HG03520 (cell line): ENCODE measurements at regions not wholly inside any gene's neighbourhood (a gene's known extent, or its start where the extent isn't known, plus 50 kb on each side); places are given as distances from the start of the nearest gene placed in this dataset.

Experiments
- ATAC-seq: cut with Tn5 transposase; IDR thresholded peaks from one replicate; pipeline ENCODE4 v1.9.1; 2021; ENCODE audit warnings: mild to moderate bottlenecking, moderate library complexity; ENCODE audit not compliant: unreplicated experiment

DNA sequence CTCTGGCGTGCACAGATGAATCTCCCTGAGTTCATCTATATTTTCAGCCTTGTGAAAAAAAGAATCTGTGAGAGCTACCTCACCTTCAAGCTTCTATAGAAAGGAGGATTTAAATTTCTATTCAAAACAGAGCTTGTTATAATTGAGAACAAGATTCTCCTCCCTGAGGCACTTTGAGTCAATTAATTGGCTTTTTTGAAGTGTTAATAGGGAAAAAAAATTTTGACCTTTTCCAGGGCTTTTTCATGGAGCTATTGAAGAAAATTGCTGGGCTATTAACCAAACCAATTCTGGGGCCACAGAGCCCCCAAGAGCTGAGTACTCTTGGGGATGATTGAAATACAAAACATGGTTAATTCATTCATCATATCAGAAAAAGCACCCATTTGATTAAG lies 225.1 kb downstream of the CMPK2 start:
- ATAC-seq: no peak

DNA sequence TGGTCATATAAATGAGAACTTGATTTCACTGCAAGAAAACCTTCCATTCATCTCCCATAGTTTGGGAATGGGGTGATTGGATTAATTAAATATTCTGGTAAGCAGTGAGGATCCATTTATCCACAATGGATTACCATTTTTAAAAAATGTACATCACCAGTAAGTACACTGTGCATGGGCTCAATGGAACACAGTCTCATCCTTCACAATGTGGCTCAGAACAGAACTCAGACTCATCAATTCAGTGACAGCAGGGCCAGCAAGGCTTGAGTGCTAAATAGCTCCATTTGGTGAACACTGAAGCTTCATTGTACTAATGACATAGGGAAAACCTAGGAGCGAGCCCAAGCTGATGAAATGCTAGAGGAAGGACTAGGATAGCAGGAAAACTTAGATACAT lies 223.8 kb downstream of the CMPK2 start:
- ATAC-seq: no peak

GRCh38 chr2:6644261-6644660 lies 221.4 kb downstream of the CMPK2 start:
- no peak for ATAC-seq

DNA sequence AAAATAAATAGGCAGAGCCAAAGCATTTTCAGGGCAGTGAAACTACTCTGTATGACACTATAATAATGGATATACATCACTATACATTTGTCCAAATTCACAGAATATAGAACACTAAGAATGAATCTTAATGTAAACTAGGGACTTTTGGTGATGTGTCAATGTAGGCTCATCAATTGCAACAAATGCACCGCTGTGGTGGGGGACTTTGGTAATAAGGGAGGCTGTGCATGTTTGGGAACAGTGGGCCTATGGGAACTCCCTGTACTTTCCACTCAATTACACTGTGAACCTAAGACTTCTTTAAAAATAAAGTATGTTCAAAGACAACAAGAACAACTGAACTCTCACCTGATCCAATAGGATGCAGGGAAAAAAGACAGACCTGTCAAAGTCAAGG lies 220.7 kb downstream of the CMPK2 start:
- ATAC-seq: no peak

DNA sequence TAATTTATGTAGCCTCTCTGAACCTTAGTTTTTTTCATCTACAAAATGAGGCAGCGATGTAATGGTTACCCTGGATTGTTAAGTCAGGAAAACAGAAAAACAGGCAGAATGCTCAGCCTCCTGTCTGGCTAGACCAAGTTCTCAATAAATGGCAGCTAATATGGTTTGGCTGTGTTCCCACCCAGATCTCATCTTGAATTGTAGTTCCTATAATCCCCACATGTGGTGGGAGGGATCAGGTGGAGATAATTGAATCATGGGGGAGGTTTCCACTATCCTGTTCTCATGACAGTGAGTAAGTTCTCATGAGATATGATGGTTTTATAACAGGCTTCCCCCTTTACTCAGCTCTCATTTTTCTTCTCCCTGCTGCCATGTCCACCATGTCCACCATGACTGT lies 220.0 kb downstream of the CMPK2 start:
- no peak for ATAC-seq

- ATAC-seq: no peak
Measured at GRCh38 chr2:6647046-6647445, 218.7 kb downstream of the CMPK2 start.

DNA sequence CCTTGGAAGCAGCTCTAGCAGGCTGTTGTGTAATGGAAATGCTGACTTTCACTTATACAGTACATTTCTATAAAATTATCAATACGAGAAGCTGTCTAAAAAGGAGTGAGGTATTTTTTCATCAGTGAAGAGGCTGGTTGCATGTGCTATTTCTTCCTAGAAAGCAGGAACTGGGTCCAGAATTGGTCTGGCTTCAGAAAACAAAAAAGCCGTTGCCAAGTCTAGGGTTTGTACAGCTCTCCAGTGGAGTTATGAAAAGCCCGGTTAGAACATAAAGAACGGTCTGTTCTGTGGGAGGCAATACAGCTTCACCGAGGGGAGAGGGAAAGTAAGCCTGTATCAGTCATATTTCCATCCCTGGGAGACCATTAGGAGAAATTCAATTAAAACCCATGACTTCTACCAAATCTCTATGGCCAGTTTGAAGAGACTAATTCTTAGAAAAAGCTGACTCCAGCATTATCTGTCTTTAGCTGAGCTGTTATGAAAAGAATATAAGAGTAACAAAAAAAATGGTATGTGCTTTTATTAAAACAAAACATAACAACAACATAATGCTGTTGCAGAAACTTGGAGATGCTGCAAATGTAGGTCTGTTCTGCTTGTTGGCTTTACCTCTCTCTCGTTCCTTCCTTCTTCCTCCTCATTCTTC lies 217.0 kb downstream of the CMPK2 start:
- no peak for ATAC-seq

- ATAC-seq: no peak
Measured at GRCh38 chr2:6650311-6650710, 215.4 kb downstream of the CMPK2 start.

DNA sequence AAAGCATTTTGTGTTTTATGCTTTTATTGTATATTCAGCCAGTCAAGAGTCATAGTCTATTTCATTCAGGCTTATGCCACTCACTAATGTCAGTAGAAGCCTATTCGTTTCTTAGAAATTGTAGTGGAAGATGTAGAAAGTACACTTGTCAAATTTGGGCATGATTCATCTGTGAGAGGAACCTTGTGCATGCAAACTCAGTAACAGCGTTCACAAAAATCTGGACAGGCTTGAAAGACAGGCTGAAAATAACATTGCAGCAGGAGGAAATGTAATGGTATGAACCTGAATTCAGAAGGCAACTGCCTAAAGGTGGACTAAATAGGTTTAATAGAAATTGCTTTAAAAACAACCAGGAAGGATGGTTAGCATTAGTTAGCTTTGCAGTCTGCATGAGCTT lies 213.5 kb downstream of the CMPK2 start:
- no peak for ATAC-seq

GRCh38 chr2:6653281-6653750 lies 212.4 kb downstream of the CMPK2 start:
- no peak for ATAC-seq

GRCh38 chr2:6654279-6654678 lies 211.4 kb downstream of the CMPK2 start:
- ATAC-seq: no peak

DNA sequence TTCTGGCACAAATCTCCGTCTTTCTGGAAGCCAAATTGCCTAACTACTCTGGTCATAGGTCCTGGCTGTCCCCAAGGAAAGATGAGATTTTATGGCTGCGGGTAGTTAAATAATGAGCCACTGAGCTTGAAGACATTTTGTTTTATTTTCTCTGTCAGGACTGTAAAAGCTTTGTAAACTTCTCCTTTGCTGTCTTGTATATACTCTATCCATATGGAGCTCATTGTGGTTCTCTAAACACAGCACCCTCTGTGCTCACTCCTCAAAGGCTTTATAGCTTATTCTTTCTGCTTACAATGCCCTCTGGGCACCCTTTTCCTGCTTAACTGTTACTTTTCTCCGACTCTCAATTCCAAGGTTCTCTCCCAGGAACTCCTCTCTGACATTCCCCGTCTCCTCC lies 209.1 kb downstream of the CMPK2 start:
- no peak for ATAC-seq

DNA sequence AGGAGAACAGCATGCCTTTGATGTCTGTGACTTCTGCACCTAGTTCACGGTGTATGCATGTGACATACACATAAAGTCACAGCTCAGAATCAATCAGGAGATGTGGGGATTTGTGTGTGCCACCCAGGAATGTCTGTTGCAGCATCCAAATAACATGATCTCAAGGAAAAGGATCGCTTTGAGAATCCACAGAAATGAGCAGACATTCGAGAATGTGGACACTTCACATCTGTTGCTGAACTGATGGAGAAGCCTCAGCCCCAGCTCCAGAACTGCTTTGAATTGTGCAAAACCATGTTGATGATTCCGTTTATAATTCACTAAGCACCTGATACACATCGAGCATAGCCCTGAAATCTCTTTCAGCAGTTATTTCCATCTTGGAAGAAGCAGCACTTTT lies 208.6 kb downstream of the CMPK2 start:
- ATAC-seq: no peak

- peak; percentile 93 for ATAC-seq
Measured at GRCh38 chr2:6657855-6658254, 207.9 kb downstream of the CMPK2 start.

DNA sequence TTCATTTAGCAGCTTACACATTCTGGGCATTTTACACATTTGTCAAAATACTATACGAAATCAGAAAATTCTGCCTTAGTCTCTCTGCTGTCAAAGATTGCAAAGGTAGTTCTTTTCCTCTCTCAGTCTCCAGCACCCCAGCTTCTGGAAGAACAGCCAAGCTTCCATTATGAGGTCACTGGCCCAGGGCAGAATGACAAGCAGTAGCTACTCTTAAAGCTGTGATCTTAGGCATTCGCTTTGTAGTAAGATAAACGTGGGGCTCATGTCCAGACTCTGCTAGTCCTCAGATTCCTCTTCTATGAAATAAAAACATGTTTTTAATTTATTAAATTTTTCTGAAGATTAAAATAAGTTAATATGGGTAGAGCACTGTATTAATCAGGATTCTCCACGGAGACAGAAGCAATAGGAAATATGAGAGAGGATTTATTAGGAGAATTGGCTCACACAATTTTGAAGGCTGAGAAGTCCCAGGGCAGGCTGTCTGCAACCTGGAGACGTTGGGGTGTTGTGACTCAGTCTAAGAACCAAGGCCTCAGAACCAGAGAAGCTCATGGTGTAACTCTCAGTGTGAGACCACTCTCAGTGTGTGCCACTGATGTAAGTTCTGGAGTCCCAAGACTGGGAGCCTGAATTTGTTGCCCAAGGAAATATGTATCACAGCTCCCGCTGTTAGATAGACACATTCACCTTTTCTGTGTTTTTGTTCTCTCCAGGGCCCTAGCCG lies 201.2 kb downstream of the CMPK2 start:
- ATAC-seq: no peak

DNA sequence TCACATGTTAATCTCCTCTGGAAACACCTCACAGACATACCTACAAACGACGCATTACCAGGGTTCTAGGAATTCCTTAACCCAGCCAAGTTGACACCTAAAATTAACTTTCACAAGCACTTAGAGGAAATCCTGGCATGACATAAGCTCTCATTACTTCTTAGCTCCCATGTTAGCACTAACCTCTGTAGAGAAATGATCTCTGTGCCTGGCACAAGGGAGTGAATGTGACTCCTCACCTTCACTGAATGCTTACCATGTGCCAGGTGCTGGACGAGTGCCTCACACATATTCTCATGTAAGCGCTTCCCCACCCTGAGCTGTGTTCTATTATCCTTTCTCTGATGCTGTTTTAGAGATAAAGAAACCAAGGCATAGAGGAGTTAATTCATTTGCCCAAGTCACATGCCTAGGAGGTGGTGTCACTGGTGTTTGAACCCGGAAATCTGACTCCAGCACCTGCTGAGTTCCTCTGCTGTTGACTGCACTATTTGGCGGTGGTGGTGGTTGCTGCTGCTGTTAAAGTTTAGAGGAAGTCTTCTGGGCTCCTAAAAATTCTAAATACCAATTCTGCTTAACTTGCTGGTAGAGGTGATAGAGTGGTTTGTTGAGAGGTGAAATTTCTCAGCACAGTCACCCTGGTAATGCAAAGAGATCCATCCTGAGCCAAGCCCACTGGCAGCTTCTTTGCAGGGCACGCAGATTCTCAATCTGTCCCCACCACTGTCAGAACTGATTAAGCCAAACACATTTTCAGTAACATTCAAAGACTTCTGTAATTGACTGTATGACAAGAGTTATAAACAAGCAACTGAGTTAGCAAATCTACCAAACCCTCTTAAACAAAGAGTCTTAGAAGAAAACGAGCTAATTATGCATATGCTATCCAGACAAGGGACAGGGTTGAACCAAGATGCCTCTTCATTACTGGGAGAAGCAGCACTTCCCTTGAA lies 200.3 kb downstream of the CMPK2 start:
- ATAC-seq: no peak

- ATAC-seq: no peak
Measured at GRCh38 chr2:6667326-6667725, 198.4 kb downstream of the CMPK2 start.

- ATAC-seq: no peak
Measured at GRCh38 chr2:6671913-6672312, 193.8 kb downstream of the CMPK2 start.

DNA sequence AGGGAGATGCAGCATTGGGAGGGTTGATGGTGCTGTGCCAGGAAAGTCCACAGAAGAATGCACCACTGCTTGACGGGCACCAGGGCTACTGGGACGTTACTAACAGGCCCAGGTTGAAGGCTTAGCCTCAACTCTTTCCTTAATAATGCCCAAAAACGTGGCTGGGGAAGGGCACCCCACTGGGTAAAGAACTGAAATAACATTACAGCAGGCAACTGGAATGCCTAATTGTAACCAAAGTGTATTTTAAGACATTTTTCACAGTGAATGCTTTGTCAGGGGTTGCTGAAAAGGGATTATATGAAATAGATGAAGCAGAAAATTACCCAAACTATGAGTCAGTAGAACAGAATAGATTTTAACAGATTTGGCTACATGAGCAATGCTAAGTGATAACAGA lies 191.3 kb downstream of the CMPK2 start:
- no peak for ATAC-seq

DNA sequence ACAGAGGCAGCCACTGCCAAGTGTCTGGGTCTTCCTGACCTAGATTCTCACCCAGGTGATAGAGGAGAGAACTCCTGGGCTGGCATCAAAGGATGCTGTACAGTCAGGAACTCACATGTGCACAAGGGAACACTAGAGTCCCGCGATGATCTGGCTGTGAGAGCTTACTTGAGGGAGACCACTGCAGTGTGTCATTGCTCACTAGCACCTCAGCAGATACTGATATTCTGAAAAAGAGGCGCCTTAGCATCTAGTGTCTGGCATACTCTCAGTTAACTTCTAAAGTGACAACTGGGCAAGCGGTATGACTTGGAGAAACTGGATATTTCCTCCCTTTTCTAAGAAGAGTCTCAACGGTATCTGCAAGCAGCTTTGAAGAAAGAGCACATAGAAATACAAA lies 189.9 kb downstream of the CMPK2 start:
- no peak for ATAC-seq

DNA sequence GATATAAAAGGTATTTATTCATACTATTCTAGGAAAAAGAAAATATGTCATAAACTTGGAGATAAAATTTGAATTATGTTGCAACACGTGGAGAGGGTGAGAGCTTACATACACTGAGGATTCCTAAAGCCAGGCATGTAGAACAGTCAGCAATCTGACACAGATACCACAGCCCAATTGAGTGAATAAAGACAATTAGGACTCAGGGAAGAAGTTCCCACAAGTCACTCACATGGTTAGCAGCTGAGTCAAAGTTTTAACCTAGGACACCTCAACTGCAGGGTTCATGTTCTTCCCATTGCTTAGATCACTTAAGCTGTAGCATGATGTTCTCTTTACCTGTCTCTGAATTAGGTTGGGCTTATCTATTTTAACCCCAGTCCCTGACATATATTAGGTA lies 189.5 kb downstream of the CMPK2 start:
- no peak for ATAC-seq

GRCh38 chr2:6676776-6677175 lies 188.9 kb downstream of the CMPK2 start:
- no peak for ATAC-seq
